KMS-11 (cell line): ENCODE measurements at regions not wholly inside any gene's neighbourhood (a gene's known extent, or its start where the extent isn't known, plus 50 kb on each side); places are given as distances from the start of the nearest gene placed in this dataset.

Source experiments
- H2AFZ ChIP-seq: fragments of 200-600 bp; sonication (generic); 2 replicates; pipeline ENCODE4 v1.6.1; 2016; ENCODE audit warnings: antibody characterized with exemption, mixed run types, low read depth
- H3K27ac ChIP-seq: fragments of 200-600 bp; sonication (generic); 2 replicates; pipeline ENCODE4 v1.6.1; 2016; ENCODE audit warnings: mild to moderate bottlenecking, mixed run types
- H3K27me3 ChIP-seq: fragments of 200-600 bp; sonication (generic); 2 replicates; pipeline ENCODE4 v1.6.1; 2017; ENCODE audit warnings: mild to moderate bottlenecking, low read depth, mixed run types, moderate library complexity; ENCODE audit not compliant: insufficient read depth
- H3K36me3 ChIP-seq: fragments of 200-600 bp; sonication (generic); 2 replicates; pipeline ENCODE4 v1.6.1; 2017; ENCODE audit warnings: mild to moderate bottlenecking, mixed run types; ENCODE audit not compliant: insufficient read depth
- H3K4me1 ChIP-seq: fragments of 200-600 bp; sonication (generic); 2 replicates; pipeline ENCODE4 v1.6.1; 2016; ENCODE audit warnings: mild to moderate bottlenecking, low read depth, mixed run types; ENCODE audit not compliant: poor library complexity, severe bottlenecking
- H3K4me2 ChIP-seq: fragments of 200-600 bp; sonication (generic); 2 replicates; pipeline ENCODE4 v1.7.0; 2016; ENCODE audit warnings: mild to moderate bottlenecking, mixed run types
- H3K4me3 ChIP-seq: fragments of 200-600 bp; sonication (generic); IDR thresholded peaks from 2 replicates; pipeline ENCODE4 v1.6.1; 2017; ENCODE audit warnings: low read depth, low read length, mixed read lengths; ENCODE audit not compliant: insufficient read depth
- H3K79me2 ChIP-seq: fragments of 200-600 bp; sonication (generic); 2 replicates; pipeline ENCODE4 v1.6.1; 2016; ENCODE audit warnings: low read depth, mixed run types; ENCODE audit not compliant: insufficient read depth
- H3K9ac ChIP-seq: fragments of 200-600 bp; sonication (generic); 2 replicates; pipeline ENCODE4 v1.6.1; 2016; ENCODE audit warnings: mild to moderate bottlenecking, mixed run types
- H4K20me1 ChIP-seq: fragments of 200-600 bp; sonication (generic); 2 replicates; pipeline ENCODE4 v1.6.1; 2016; ENCODE audit warnings: mild to moderate bottlenecking, mixed run types; ENCODE audit not compliant: insufficient read depth
- TF ChIP-seq, protein P1 (sequence below): fragments of 200-600 bp; sonication (generic); conservative IDR thresholded peaks from 2 replicates; pipeline ENCODE4 v1.6.1; 2017; ENCODE audit warnings: low read depth, mild to moderate bottlenecking, antibody characterized with exemption, low read length, moderate library complexity, mixed read lengths

DNA sequence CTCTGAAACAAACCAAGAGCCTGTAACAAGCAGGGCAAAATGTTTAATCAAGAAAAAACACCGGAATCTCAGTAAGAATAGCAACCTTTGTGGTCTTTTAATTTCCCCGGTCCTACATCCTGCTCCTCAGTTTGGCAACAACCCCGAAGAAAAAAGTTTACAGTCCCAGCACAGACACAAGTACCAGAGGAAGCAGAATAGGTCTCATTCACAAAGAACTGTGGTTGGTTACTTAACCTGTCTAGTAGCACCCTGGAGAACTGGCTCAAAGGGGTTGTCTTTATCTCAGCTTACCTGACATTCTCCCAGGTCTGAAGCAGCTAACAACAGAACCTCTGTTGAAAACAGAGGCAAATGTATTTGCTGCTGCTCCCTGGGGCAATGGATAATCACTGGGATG lies 399.3 kb downstream of the AJAP1 start:
- H3K36me3 ChIP-seq = no peaks in the 10 kb centered on the region
- H3K4me1 ChIP-seq = no peaks in the 10 kb centered on the region
- H3K27ac ChIP-seq = no peak overlapping the region
- TF ChIP-seq, protein P1, sequence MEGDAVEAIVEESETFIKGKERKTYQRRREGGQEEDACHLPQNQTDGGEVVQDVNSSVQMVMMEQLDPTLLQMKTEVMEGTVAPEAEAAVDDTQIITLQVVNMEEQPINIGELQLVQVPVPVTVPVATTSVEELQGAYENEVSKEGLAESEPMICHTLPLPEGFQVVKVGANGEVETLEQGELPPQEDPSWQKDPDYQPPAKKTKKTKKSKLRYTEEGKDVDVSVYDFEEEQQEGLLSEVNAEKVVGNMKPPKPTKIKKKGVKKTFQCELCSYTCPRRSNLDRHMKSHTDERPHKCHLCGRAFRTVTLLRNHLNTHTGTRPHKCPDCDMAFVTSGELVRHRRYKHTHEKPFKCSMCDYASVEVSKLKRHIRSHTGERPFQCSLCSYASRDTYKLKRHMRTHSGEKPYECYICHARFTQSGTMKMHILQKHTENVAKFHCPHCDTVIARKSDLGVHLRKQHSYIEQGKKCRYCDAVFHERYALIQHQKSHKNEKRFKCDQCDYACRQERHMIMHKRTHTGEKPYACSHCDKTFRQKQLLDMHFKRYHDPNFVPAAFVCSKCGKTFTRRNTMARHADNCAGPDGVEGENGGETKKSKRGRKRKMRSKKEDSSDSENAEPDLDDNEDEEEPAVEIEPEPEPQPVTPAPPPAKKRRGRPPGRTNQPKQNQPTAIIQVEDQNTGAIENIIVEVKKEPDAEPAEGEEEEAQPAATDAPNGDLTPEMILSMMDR = no peak
- no peaks in the 10 kb centered on the region for H3K79me2 ChIP-seq
- H3K4me3 ChIP-seq = no peak overlapping the region
- no peak overlapping the region for H2AFZ ChIP-seq
- no peaks in the 10 kb centered on the region for H4K20me1 ChIP-seq
- H3K4me2 ChIP-seq = no peak overlapping the region
- H3K9ac ChIP-seq = no peak overlapping the region
- no peaks in the 10 kb centered on the region; the same call in 1 of the 2 replicates for H3K27me3 ChIP-seq

DNA sequence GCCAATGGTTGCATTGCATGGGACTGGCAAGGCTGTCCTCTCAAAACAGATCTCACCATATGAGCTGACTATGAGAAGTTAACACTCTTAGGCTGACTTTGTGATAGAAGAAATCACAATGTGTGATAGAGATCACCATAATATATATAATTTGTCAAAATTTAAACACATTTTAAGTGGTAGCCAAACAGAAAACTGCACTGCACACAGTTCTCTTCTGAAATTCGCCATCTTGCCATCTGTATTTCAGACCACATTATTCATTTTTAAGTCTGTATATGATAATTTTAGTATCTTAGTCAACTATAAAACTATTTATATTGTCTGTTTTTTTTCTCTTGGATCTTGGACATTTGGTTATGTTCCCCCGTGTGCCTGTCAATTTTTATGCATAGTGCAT lies 374.7 kb downstream of the AJAP1 start:
- Histone ChIP-seq H3K4me3 (no peak overlapping the region), H3K4me1 (no peaks in the 10 kb centered on the region), H3K27ac (no peak overlapping the region), H2AFZ (no peak overlapping the region), H3K36me3 (no peaks in the 10 kb centered on the region), H3K9ac (no peak overlapping the region), H3K79me2 (no peaks in the 10 kb centered on the region), H4K20me1 (no peaks in the 10 kb centered on the region), H3K27me3 (no peaks in the 10 kb centered on the region), H3K4me2 (no peak overlapping the region)
- TF ChIP-seq, protein P1 = no peak

GRCh38 chr1:5012249-5012648 lies 357.8 kb downstream of the AJAP1 start:
- Histone ChIP-seq H2AFZ (no peak overlapping the region), H4K20me1 (no peaks in the 10 kb centered on the region), H3K4me3 (no peak overlapping the region), H3K27ac (no peak overlapping the region), H3K4me2 (no peak overlapping the region), H3K9ac (no peak overlapping the region), H3K36me3 (no peaks in the 10 kb centered on the region), H3K4me1 (no peaks in the 10 kb centered on the region), H3K27me3 (no peaks in the 10 kb centered on the region; the same call in 1 of the 2 replicates), H3K79me2 (no peaks in the 10 kb centered on the region)
- TF ChIP-seq, protein P1 = no peak

DNA sequence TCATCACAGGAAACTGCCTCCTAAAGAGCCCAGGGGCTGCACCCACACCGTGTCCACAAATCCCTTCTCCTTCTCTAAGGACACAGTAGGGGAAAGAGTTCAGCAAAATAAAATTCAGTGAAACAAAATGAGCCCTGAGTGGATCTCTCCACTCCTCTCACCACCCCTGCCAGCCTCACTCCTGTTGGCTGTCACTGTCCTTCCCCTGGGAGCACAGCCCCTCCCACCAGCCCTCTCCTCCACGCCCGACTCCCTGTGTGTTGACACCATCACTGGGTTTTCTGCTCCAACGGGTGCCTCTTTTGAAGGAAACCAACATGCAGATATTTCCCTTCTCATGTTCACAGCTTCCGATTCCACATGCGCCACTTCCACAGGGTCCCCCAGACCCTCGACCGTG lies 356.2 kb downstream of the AJAP1 start:
- Histone ChIP-seq H3K4me2 (no peak overlapping the region), H3K27me3 (no peaks in the 10 kb centered on the region; the same call in 1 of the 2 replicates), H3K27ac (no peak overlapping the region), H4K20me1 (no peaks in the 10 kb centered on the region), H3K79me2 (no peaks in the 10 kb centered on the region), H3K4me3 (no peak overlapping the region), H3K9ac (no peak overlapping the region), H2AFZ (no peak overlapping the region), H3K4me1 (no peaks in the 10 kb centered on the region), H3K36me3 (no peaks in the 10 kb centered on the region)
- TF ChIP-seq, protein P1 = no peak

- Histone ChIP-seq H3K4me1 (no peaks in the 10 kb centered on the region), H4K20me1 (no peaks in the 10 kb centered on the region), H3K79me2 (no peaks in the 10 kb centered on the region), H3K9ac (no peak overlapping the region), H3K27ac (no peak overlapping the region), H2AFZ (no peak overlapping the region), H3K27me3 (no peaks in the 10 kb centered on the region; the same call in 1 of the 2 replicates), H3K4me3 (no peak overlapping the region), H3K4me2 (no peak overlapping the region), H3K36me3 (no peaks in the 10 kb centered on the region)
- TF ChIP-seq, protein P1 = no peak
Measured at GRCh38 chr1:5010236-5010635, 355.8 kb downstream of the AJAP1 start.
